ENCODE measurements at regions not wholly inside any gene's neighbourhood (a gene's known extent, or its start where the extent isn't known, plus 50 kb on each side); places are given as distances from the start of the nearest gene placed in this dataset.

DNA sequence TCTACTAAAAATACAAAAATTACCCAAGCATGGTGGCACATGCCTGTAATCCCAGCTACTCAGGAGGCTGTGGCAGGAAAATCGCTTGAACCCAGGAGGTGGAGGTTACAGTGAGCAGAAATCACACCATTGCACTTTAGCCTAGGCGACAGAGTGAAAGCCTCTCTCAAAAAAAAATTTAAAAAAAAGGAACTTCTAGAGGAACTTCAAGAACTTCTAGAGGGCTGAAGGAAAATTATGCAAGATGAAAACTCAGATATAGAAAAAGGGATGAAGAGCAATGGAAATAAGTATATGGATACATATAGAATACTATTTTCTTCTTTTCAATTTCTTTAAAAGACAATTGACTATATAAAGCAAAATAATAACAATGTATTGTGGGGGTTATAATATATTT lies 51.2 kb upstream of the PRR5 start:
- no TSS peak for BruUV-seq (replicated peaks)
- TF ChIP-seq TCF7L2 (IDR thresholded peaks at IDR 0.05; ENCODE audit: low read depth, low read length): no peak
- no peak for TF ChIP-seq SIN3A (IDR thresholded peaks at IDR 0.05; ENCODE audit: borderline replicate concordance, insufficient read depth, low read depth, low read length)
- TF ChIP-seq, protein P1, sequence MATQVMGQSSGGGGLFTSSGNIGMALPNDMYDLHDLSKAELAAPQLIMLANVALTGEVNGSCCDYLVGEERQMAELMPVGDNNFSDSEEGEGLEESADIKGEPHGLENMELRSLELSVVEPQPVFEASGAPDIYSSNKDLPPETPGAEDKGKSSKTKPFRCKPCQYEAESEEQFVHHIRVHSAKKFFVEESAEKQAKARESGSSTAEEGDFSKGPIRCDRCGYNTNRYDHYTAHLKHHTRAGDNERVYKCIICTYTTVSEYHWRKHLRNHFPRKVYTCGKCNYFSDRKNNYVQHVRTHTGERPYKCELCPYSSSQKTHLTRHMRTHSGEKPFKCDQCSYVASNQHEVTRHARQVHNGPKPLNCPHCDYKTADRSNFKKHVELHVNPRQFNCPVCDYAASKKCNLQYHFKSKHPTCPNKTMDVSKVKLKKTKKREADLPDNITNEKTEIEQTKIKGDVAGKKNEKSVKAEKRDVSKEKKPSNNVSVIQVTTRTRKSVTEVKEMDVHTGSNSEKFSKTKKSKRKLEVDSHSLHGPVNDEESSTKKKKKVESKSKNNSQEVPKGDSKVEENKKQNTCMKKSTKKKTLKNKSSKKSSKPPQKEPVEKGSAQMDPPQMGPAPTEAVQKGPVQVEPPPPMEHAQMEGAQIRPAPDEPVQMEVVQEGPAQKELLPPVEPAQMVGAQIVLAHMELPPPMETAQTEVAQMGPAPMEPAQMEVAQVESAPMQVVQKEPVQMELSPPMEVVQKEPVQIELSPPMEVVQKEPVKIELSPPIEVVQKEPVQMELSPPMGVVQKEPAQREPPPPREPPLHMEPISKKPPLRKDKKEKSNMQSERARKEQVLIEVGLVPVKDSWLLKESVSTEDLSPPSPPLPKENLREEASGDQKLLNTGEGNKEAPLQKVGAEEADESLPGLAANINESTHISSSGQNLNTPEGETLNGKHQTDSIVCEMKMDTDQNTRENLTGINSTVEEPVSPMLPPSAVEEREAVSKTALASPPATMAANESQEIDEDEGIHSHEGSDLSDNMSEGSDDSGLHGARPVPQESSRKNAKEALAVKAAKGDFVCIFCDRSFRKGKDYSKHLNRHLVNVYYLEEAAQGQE (IDR thresholded peaks at IDR 0.05; ENCODE audit: insufficient read depth in 1 of 2, low read depth in 2 of 2, low read length in 1 of 2): no peak
- TF ChIP-seq, protein P2, sequence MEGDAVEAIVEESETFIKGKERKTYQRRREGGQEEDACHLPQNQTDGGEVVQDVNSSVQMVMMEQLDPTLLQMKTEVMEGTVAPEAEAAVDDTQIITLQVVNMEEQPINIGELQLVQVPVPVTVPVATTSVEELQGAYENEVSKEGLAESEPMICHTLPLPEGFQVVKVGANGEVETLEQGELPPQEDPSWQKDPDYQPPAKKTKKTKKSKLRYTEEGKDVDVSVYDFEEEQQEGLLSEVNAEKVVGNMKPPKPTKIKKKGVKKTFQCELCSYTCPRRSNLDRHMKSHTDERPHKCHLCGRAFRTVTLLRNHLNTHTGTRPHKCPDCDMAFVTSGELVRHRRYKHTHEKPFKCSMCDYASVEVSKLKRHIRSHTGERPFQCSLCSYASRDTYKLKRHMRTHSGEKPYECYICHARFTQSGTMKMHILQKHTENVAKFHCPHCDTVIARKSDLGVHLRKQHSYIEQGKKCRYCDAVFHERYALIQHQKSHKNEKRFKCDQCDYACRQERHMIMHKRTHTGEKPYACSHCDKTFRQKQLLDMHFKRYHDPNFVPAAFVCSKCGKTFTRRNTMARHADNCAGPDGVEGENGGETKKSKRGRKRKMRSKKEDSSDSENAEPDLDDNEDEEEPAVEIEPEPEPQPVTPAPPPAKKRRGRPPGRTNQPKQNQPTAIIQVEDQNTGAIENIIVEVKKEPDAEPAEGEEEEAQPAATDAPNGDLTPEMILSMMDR (IDR thresholded peaks at IDR 0.05): no peak
- TF ChIP-seq POLR2AphosphoS5 (IDR thresholded peaks at IDR 0.05; ENCODE audit: low read depth, low read length): no peak
- Histone ChIP-seq H3K27me3 (ENCODE audit: control insufficient read depth, insufficient read depth, low read length) (no peaks in the 10 kb centered on the region), H3K4me3 (ENCODE audit: low read depth in 2 of 2, low read length in 2 of 2) (no peak overlapping the region), H3K36me3 (ENCODE audit: control insufficient read depth, insufficient read depth, low read length) (no peaks in the 10 kb centered on the region), H3K4me1 (ENCODE audit: control insufficient read depth, insufficient read depth, low read length) (no peaks in the 10 kb centered on the region), H3K9me3 (ENCODE audit: control insufficient read depth, insufficient read depth, low read depth, low read length) (no peaks in the 10 kb centered on the region), H3K27ac (ENCODE audit: low read length) (no peak overlapping the region)
- ChIA-PET POLR2A (no interaction called here), CTCF (no interaction called here)
- in situ Hi-C loops (cut with HindIII; ENCODE audit: low pct_unique_long_range_greater_than_20kb, low sequenced_read_pairs): no loop called here
- no peak for ATAC-seq
- no peak for DNase-seq (ENCODE audit: low read depth, low spot score)
- intact Hi-C loops (cut with micrococcal nuclease; ENCODE audit: unreplicated experiment): no loop called here

DNA sequence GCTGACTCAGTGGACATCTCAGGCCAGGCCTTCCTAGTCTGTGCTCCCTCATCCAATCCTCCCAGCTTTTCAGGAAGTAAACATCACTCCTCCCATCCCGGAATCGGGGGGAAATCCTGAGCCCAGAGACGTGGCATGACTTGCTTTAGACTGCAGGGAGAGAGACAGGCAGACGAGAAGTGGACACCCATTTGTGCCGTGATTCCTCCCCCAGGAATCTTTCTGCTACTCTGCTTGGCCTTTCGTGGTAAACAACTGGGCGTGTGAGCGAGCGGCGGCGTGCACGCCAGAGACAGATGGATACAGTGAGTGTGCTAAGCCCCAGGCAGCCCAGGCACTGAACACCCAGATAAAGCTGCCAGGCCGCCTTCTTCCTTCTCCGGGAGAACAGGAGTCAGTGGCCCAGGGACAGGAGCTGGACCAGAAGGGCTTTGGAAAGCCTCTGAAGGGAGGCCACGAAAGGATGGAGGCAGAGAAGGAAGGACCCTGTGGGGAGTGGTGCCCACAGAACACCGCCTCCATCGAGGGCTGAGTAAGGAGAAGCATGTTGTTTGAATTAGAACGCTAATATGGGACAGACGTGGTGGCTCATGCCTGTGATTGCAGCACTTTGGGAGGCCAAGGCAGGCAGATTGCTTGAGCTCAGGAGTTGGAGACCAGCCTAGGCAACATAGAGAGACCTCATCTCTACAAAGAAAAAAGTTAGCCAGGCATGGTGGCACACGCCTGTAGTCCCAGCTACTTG lies 53.0 kb upstream of the PRR5 start:
- Histone ChIP-seq H3K27ac (ENCODE audit: low read length) (no peak overlapping the region), H3K36me3 (ENCODE audit: control insufficient read depth, insufficient read depth, low read length) (no peaks in the 10 kb centered on the region)
- ATAC-seq: no peak

More for the DNA sequence above, 53.0 kb upstream of the PRR5 start:
- Histone ChIP-seq H3K4me1 (ENCODE audit: control insufficient read depth, insufficient read depth, low read length) (peaks cover 5% of the 10 kb centered on the region; the same call in 1 of the 2 replicates), H3K4me3 (ENCODE audit: low read depth in 2 of 2, low read length in 2 of 2) (no peak overlapping the region), H3K9me3 (ENCODE audit: control insufficient read depth, insufficient read depth, low read depth, low read length) (no peaks in the 10 kb centered on the region), H3K27me3 (ENCODE audit: control insufficient read depth, insufficient read depth, low read length) (no peaks in the 10 kb centered on the region)
- ChIA-PET POLR2A (no interaction called here), CTCF (no interaction called here)
- in situ Hi-C loops (cut with HindIII; ENCODE audit: low pct_unique_long_range_greater_than_20kb, low sequenced_read_pairs) (no loop called here), intact Hi-C loops (cut with micrococcal nuclease; ENCODE audit: unreplicated experiment) (no loop called here)
- TF ChIP-seq, protein P1 (IDR thresholded peaks at IDR 0.05; ENCODE audit: insufficient read depth in 1 of 2, low read depth in 2 of 2, low read length in 1 of 2): no peak
- TF ChIP-seq SIN3A (IDR thresholded peaks at IDR 0.05; ENCODE audit: borderline replicate concordance, insufficient read depth, low read depth, low read length) (no peak), POLR2AphosphoS5 (IDR thresholded peaks at IDR 0.05; ENCODE audit: low read depth, low read length) (no peak), TCF7L2 (IDR thresholded peaks at IDR 0.05; ENCODE audit: low read depth, low read length) (no peak)
- TF ChIP-seq, protein P2 (IDR thresholded peaks at IDR 0.05): no peak
- no TSS peak for BruUV-seq (replicated peaks)
- DNase-seq (ENCODE audit: low read depth, low spot score): no peak
